Transverse colon (tissue), 3 donors: ENCODE measurements at regions not wholly inside any gene's neighbourhood (a gene's known extent, or its start where the extent isn't known, plus 50 kb on each side); places are given as distances from the start of the nearest gene placed in this dataset.

Experiments
- POLR2A ChIP-seq: fragments of 450-650 bp; IDR thresholded peaks from one replicate; pipeline ENCODE4 v1.6.1; 2016; ENCODE audit warnings: antibody characterized with exemption, mild to moderate bottlenecking, moderate library complexity
- TF ChIP-seq, protein P1 (sequence below), 5 experiments: fragments of 200-600 bp in 3 of 5; fragments of 450-650 bp in 2 of 5; sonication (generic) in 3 of 5; IDR thresholded peaks; 1 replicate in 2 of 5; 2 replicates in 3 of 5; pipeline ENCODE4 v1.5.1; 2016 to 2017; ENCODE audit warnings: antibody characterized with exemption in 5 of 5, inconsistent platforms in 3 of 5, mild to moderate bottlenecking in 2 of 5, moderate library complexity in 1 of 5

DNA sequence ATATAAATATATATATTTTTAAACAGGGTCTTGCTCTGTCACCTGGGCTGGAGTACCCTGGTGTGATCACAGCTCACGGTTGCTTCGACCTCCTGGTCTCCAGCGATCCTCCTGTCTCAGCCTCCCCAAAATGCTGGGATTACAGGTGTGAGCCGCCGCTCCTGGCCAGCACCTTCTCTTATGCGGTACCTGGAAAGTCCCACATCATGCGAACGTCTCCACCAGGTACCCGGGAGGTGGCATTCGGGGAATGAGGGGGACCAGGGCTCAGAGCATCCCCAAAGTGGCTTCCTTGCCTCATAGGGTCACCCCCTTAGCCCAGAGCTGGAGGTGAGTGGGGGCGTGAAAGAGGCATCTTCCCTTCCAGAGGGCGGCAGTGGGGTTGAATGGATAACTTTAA, 84.0 kb upstream of the PPP2R3B start:
- TF ChIP-seq, protein P1, sequence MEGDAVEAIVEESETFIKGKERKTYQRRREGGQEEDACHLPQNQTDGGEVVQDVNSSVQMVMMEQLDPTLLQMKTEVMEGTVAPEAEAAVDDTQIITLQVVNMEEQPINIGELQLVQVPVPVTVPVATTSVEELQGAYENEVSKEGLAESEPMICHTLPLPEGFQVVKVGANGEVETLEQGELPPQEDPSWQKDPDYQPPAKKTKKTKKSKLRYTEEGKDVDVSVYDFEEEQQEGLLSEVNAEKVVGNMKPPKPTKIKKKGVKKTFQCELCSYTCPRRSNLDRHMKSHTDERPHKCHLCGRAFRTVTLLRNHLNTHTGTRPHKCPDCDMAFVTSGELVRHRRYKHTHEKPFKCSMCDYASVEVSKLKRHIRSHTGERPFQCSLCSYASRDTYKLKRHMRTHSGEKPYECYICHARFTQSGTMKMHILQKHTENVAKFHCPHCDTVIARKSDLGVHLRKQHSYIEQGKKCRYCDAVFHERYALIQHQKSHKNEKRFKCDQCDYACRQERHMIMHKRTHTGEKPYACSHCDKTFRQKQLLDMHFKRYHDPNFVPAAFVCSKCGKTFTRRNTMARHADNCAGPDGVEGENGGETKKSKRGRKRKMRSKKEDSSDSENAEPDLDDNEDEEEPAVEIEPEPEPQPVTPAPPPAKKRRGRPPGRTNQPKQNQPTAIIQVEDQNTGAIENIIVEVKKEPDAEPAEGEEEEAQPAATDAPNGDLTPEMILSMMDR (IDR thresholded peaks at IDR 0.05), result no peak
- TF ChIP-seq POLR2A, result no peak
